ENCODE measurements at regions not wholly inside any gene's neighbourhood (a gene's known extent, or its start where the extent isn't known, plus 50 kb on each side); places are given as distances from the start of the nearest gene placed in this dataset.

GRCh38 chr2:192876698-192877097, 682.0 kb upstream of the TMEFF2 start:
- DNase-seq (ENCODE audit: low read depth) = no peak
- no peak overlapping the region for H3K4me3 ChIP-seq (ENCODE audit: low read depth, low read length)
- TF ChIP-seq CTCF (conservative IDR thresholded peaks at IDR 0.05; ENCODE audit: low read depth, low read length) = no peak

GRCh38 chr2:192854706-192855105, 660.0 kb upstream of the TMEFF2 start:
- H3K4me3 ChIP-seq (ENCODE audit: low read depth, low read length) = no peak overlapping the region
- TF ChIP-seq CTCF (conservative IDR thresholded peaks at IDR 0.05; ENCODE audit: low read depth, low read length) = no peak
- no peak for DNase-seq (ENCODE audit: low read depth)

GRCh38 chr2:192854031-192854430, 659.3 kb upstream of the TMEFF2 start:
- DNase-seq (ENCODE audit: low read depth) = no peak
- TF ChIP-seq CTCF (conservative IDR thresholded peaks at IDR 0.05; ENCODE audit: low read depth, low read length) = no peak
- H3K4me3 ChIP-seq (ENCODE audit: low read depth, low read length) = no peak overlapping the region

- no peak for DNase-seq (ENCODE audit: low read depth)
- no peak overlapping the region for H3K4me3 ChIP-seq (ENCODE audit: low read depth, low read length)
- TF ChIP-seq CTCF (conservative IDR thresholded peaks at IDR 0.05; ENCODE audit: low read depth, low read length) = no peak
Observed at GRCh38 chr2:192828947-192829346, 634.2 kb upstream of the TMEFF2 start.

- TF ChIP-seq CTCF (conservative IDR thresholded peaks at IDR 0.05; ENCODE audit: low read depth, low read length) = no peak
- no peak for DNase-seq (ENCODE audit: low read depth)
- no peak overlapping the region for H3K4me3 ChIP-seq (ENCODE audit: low read depth, low read length)
Observed at GRCh38 chr2:192828175-192828574, 633.4 kb upstream of the TMEFF2 start.

GRCh38 chr2:192827735-192828134, 633.0 kb upstream of the TMEFF2 start:
- DNase-seq (ENCODE audit: low read depth) = no peak
- no peak for TF ChIP-seq CTCF (conservative IDR thresholded peaks at IDR 0.05; ENCODE audit: low read depth, low read length)
- H3K4me3 ChIP-seq (ENCODE audit: low read depth, low read length) = no peak overlapping the region

- no peak overlapping the region for H3K4me3 ChIP-seq (ENCODE audit: low read depth, low read length)
- DNase-seq (ENCODE audit: low read depth) = no peak
- no peak for TF ChIP-seq CTCF (conservative IDR thresholded peaks at IDR 0.05; ENCODE audit: low read depth, low read length)
Observed at GRCh38 chr2:192814376-192814775, 619.6 kb upstream of the TMEFF2 start.
